ENCODE measurements at regions not wholly inside any gene's neighbourhood (a gene's known extent, or its start where the extent isn't known, plus 50 kb on each side); places are given as distances from the start of the nearest gene placed in this dataset.

GRCh38 chr1:218570456-218570855 is 225.3 kb downstream of the TGFB2 start:
- no TSS peak for BruUV-seq (replicated peaks)
- ChIA-PET POLR2A (interaction anchor here (0.6 kb wide), 2 partner anchors 37 to 231 kb away, joined by 3 read pairs; no protein-coding TSS in a partner anchor), CTCF (interaction anchor here (0.7 to 1.3 kb wide), 2 partner anchors 24 to 1242 kb away, joined by 4 to 7 read pairs; no protein-coding TSS in a partner anchor)
- Mint-ChIP-seq H3K27me3 (ENCODE audit: insufficient read depth, unreplicated experiment) (no peaks in the 10 kb centered on the region), H3K4me1 (ENCODE audit: insufficient read depth, unreplicated experiment) (peaks cover 11% of the 10 kb centered on the region), H3K36me3 (ENCODE audit: insufficient read depth, unreplicated experiment) (no peaks in the 10 kb centered on the region), H3K9me3 (ENCODE audit: unreplicated experiment) (peaks cover 7% of the 10 kb centered on the region), H3K27ac (ENCODE audit: low read depth, unreplicated experiment) (peak overlapping the region; percentile 3), H3K4me3 (ENCODE audit: unreplicated experiment) (no peak overlapping the region)
- intact Hi-C loops (cut with micrococcal nuclease) = no loop called here
- TF ChIP-seq CTCF (IDR thresholded peaks at IDR 0.05; ENCODE audit: unreplicated experiment) = no peak
- no peak for DNase-seq (ENCODE audit: unreplicated experiment)

GRCh38 chr1:218571491-218571890 is 226.4 kb downstream of the TGFB2 start:
- Mint-ChIP-seq H3K36me3 (ENCODE audit: insufficient read depth, unreplicated experiment) (no peaks in the 10 kb centered on the region), H3K27ac (ENCODE audit: low read depth, unreplicated experiment) (no peak overlapping the region), H3K27me3 (ENCODE audit: insufficient read depth, unreplicated experiment) (no peaks in the 10 kb centered on the region), H3K4me3 (ENCODE audit: unreplicated experiment) (no peak overlapping the region), H3K4me1 (ENCODE audit: insufficient read depth, unreplicated experiment) (peaks cover 11% of the 10 kb centered on the region), H3K9me3 (ENCODE audit: unreplicated experiment) (peaks cover 7% of the 10 kb centered on the region)
- POLR2A ChIA-PET = interaction anchor here (0.6 kb wide), 1 partner anchor 10 kb away, joined by 4 read pairs; no protein-coding TSS in a partner anchor
- intact Hi-C loops (cut with micrococcal nuclease) = no loop called here
- TF ChIP-seq CTCF (IDR thresholded peaks at IDR 0.05; ENCODE audit: unreplicated experiment) = no peak
- CTCF ChIA-PET = interaction anchor here (1.2 kb wide), 1 partner anchor 31 kb away, joined by 4 read pairs; no protein-coding TSS in a partner anchor
- DNase-seq (ENCODE audit: unreplicated experiment) = no peak
- no TSS peak for BruUV-seq (replicated peaks)

GRCh38 chr1:218572050-218572449 is 226.9 kb downstream of the TGFB2 start:
- DNase-seq (ENCODE audit: unreplicated experiment) = no peak
- Mint-ChIP-seq H3K27ac (ENCODE audit: low read depth, unreplicated experiment) (no peak overlapping the region), H3K4me3 (ENCODE audit: unreplicated experiment) (no peak overlapping the region), H3K9me3 (ENCODE audit: unreplicated experiment) (peaks cover 7% of the 10 kb centered on the region), H3K4me1 (ENCODE audit: insufficient read depth, unreplicated experiment) (peaks cover 11% of the 10 kb centered on the region), H3K27me3 (ENCODE audit: insufficient read depth, unreplicated experiment) (no peaks in the 10 kb centered on the region), H3K36me3 (ENCODE audit: insufficient read depth, unreplicated experiment) (no peaks in the 10 kb centered on the region)
- ChIA-PET CTCF (interaction anchor here (0.6 to 1.9 kb wide), 4 partner anchors 9 to 276 kb away, joined by 3 to 8 read pairs (median 4); no protein-coding TSS in a partner anchor), POLR2A (interaction anchor here (0.6 kb wide), 2 partner anchors 10 to 65 kb away, joined by 3 to 4 read pairs; no protein-coding TSS in a partner anchor)
- intact Hi-C loops (cut with micrococcal nuclease) = no loop called here
- no TSS peak for BruUV-seq (replicated peaks)
- no peak for TF ChIP-seq CTCF (IDR thresholded peaks at IDR 0.05; ENCODE audit: unreplicated experiment)

- H3K27me3 Mint-ChIP-seq (ENCODE audit: insufficient read depth, unreplicated experiment) = no peaks in the 10 kb centered on the region
- peaks cover 6% of the 10 kb centered on the region for H3K4me1 Mint-ChIP-seq (ENCODE audit: insufficient read depth, unreplicated experiment)
- intact Hi-C loops (cut with micrococcal nuclease) = no loop called here
These were observed 228.8 kb downstream of the TGFB2 start for GRCh38 chr1:218573925-218574324.

More at GRCh38 chr1:218573925-218574324, 228.8 kb downstream of the TGFB2 start:
- ChIA-PET POLR2A (interaction anchor here (0.6 kb wide), 1 partner anchor 1885 kb away, joined by 3 read pairs; no protein-coding TSS in a partner anchor), CTCF (interaction anchor here (0.7 kb wide), 1 partner anchor 12 kb away, joined by 4 read pairs; no protein-coding TSS in a partner anchor)
- Mint-ChIP-seq H3K36me3 (ENCODE audit: insufficient read depth, unreplicated experiment) (no peaks in the 10 kb centered on the region), H3K4me3 (ENCODE audit: unreplicated experiment) (no peak overlapping the region), H3K27ac (ENCODE audit: low read depth, unreplicated experiment) (no peak overlapping the region), H3K9me3 (ENCODE audit: unreplicated experiment) (peaks cover 7% of the 10 kb centered on the region)
- TF ChIP-seq CTCF (IDR thresholded peaks at IDR 0.05; ENCODE audit: unreplicated experiment) = no peak
- no TSS peak for BruUV-seq (replicated peaks)
- no peak for DNase-seq (ENCODE audit: unreplicated experiment)
